GM18861 (cell line): ENCODE measurements at regions not wholly inside any gene's neighbourhood (a gene's known extent, or its start where the extent isn't known, plus 50 kb on each side); places are given as distances from the start of the nearest gene placed in this dataset.
"Not testable (repeated sequence)": the region's sequence is repeated elsewhere in the genome, so short reads cannot be mapped to it uniquely, and the experiment has no call there.

ENCODE experiments used
- ATAC-seq: cut with Tn5 transposase; IDR thresholded peaks from one replicate; pipeline ENCODE4 v1.9.1; 2021; ENCODE audit not compliant: unreplicated experiment

DNA sequence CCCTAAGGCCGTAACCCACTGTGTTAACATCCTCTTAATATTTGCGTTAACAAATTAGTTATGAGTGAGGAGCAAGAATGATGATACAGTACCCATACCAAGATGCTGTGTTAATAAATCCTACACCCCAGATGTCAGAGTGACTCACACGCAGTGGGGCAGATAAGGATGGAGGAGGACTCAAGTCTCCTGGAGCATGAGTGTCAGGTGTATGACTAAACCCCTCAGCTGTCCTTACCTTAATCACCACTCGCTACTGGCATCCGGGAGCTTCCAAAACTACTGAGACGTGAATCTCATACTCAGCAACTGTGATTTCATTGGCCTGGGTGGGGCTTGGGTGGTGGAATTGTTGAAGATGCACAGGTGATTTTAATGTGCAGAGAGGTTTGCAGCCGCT, 131.3 kb upstream of the MTHFD1L start:
- no peak for ATAC-seq

DNA sequence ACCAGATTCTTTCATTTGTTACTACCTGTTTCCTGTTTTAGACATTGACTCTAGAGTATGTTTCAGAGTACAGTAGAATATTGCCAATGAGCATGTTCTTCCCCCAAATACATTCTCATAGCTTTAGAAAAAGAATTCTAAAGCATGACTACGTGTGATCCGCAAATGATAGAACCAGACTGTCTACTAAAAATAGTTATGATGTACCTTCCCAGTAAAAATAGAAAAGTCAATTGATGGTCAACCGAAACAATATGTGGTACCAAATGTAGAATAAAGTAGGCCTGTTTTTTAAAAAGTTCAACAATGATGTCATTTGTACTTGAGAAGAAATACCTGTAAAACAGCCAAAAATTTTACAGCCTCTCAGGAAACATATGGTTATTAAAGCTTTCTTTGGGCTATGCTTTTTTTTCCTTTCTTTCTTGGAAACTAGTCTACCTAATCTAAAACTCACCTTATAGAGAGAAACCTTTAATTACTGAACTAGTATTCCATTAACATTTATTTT, 130.1 kb upstream of the MTHFD1L start:
- ATAC-seq = no peak

DNA sequence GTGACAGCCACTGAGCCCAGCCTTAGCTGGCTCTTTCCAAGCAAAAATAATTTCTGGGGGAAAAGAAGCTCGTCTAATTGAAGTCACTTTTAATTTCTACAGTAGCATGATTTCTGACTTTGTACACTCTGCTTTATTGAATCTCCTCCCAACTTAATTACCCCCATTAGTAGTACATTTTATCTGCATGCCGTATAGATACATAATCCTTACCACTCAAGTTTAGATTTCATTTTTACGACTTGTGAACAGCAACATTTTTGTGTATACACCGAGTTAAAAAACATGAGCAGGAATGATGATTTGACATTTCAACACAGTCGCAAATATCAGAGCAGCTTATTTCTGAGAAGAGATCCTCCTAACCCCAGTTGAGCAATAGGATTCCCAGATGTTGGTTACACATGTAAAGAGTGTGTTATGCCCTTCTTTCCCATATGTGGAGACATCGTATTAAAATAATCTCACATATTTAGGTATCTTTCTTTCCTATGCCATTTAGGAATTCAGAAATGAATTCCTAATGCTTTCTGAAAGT, 127.3 kb upstream of the MTHFD1L start:
- ATAC-seq = no peak

DNA sequence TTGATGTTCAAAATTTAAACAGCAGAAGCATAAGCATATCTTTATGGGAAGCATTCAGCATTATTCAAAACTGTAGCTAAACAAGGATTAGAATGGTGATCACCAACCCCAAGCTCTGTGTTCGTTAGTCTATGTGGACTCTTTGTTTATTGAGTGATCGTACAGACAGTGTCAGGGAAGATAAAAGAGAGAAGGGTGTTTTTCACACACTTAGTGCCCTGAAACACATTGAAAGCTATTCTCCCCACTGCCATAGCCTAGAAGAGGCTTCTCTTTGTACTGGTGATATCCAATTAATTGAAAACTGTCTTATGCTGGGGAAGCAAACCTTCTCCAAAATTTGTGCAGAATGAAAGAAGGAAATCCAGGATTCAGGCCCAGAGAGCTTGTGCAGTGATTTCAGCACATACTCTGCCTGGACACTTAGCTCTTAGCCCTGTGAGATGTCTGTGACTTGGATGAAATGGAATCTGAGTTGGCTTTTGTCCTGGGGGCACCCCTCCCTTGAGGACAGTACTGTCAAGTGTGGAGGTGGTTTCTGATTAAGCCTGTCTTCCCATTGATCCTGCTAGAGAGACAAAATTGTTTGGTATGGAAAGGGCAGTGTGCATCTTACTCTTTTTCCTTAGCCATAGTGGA, 125.7 kb upstream of the MTHFD1L start:
- no peak for ATAC-seq

DNA sequence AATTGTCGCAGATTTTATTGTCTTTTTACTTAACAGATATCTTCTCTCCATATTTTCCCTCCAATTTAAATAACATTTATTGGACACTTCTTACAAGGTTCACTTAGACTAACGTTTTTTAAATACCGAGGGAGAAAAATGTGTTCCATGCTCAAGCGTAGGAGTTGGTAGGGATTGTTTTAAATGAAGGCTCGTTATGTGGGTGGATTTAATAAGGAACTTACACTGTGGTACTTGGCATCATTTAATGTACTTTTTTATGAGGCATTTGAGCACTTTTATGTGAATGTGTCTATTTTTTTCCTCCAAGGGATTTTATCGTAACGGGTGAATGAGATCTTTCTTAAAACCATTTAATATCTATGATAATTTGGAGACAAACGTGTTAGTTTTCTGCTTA, 125.0 kb upstream of the MTHFD1L start:
- ATAC-seq = no peak

DNA sequence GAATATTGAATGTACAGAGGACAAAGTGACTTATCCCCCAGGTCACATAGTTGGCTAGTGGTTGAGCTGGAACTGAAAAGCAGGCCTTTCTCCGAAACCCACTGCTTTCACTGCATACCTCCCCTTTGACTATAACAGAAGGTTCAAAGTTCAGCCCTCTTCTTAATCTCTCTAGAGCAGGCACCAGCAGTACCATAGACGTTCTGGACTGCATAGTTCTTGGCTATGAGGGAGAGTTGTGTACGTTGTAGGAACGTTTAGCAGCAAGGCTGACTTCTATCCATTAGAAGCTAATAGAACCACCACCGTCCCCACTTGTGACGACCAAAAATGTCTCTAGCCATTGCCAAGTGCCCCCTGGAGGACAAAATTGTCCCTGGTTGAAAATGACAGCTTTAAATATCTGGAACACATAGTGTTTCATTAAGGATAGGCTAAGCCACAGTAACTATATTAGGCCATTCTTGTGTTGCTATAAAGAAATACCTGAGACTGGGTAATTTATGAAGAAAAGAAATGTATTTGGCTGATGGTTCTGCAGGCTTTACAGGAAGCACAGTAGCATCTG, 123.8 kb upstream of the MTHFD1L start:
- ATAC-seq = no peak

DNA sequence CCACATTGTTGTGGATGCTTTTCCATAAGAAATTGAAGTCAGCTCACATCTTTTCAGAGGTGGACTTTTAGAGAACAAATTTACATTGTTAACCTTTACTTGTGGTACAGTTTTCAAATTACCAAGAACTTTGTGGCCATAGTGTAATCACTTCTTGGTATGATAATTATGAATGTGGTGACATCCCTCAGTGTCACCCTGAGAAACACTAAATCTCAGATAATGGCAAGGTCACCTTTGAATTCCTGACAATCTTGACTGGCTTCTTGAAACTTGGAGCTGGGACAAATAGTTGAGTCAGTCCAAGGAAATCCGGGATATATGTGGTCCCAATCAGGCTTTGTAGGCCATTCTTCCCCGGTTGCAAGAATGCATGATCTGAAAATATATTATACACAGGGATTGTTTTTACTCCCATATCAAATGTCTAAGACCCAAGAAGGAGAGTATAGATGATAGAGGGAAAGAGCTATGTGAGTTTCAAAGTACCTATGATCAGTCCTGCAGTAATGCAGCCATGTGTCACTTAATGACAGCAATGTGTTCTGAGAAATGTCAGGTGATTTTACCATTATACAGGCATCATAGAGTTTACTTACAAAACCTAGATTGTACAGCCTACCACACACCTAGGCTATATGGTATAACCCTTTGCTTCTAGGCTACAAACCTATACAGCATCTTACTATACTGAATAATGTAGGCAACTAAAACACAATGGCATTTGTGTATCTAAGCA, 120.8 kb upstream of the MTHFD1L start:
- ATAC-seq = no peak

DNA sequence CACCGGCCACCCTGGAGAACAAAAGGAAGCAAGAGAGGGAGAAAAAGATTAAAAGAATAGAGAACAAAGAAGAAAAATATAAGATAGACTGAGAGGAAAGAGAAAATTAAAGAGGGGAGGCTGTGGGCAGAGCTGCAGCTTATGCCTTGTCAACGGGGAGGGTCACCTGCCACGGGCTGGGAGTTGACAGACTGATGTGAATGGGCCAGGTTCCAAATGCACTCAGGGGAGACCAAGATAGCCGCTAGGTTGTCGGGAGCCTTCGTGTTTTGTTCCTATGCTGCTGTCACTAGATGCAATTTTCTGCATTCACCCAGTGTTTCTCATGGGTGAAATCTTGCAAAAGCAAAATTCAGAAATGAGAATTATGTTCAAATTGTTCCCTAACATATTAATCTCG, 119.6 kb upstream of the MTHFD1L start:
- ATAC-seq = no peak

DNA sequence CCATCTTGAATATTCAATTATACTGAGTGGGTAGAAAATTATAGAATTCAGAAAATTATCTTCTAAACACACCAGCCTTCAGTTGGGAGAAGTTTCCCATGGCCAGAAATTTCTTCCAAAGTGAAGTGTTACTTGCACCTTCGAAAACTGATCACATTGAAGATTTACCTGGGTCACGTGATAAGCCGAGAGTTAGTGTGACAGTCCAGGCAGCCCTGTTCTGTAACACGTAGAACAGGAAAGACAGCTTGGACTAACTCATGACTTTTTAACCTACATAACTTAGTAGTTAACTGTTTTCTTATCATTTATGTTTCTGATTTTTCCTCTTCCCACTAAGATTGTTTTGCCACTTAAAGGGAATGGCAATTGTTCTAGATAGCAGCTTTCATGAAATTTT, 118.3 kb upstream of the MTHFD1L start:
- no peak for ATAC-seq

DNA sequence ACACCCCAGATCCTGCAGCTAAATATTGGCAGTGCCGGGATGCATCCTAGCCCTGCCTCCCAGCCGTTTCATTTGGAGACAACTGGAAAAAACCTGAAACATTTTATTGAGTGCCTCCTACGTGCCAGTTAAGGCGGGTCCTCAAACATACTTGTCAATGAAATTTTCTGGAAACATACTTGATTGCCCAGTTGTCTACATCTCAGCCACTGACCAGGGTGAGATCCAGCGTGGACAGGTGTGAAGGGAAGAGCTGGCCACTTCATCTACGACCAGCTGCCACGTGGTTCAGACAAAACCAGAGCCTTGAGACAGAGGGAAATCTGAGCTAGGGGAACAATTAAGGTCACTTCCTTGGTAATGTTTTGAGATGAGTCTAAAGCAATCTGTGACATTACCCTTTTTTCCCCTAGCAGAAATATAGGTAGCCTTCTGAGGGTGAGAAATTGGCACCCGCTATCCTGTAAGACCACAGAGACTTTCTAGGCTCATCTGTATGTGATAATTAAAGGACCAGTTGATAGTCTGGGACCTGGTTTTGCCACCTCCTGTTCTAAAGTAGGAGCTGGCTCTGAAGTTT, 116.3 kb upstream of the MTHFD1L start:
- no peak for ATAC-seq

DNA sequence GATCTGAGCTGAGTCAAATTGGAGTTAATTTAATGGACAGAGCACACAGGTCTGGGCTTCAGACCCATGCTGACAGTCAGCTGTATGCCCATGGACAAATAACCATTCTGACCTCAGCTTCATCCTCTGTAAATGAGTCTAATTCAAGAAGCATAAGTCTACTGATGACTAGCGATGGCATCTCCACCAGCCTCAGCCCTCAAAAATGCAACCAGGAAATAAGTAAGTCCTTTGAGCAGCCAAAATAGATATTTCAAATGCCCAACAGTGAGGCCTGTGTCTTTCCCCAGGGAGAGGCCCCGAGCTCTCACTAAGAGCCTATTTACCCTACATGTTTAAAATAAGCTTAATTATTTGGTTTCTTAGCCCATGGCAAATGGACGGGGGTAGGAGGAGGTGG, 114.2 kb upstream of the MTHFD1L start:
- ATAC-seq = no peak

DNA sequence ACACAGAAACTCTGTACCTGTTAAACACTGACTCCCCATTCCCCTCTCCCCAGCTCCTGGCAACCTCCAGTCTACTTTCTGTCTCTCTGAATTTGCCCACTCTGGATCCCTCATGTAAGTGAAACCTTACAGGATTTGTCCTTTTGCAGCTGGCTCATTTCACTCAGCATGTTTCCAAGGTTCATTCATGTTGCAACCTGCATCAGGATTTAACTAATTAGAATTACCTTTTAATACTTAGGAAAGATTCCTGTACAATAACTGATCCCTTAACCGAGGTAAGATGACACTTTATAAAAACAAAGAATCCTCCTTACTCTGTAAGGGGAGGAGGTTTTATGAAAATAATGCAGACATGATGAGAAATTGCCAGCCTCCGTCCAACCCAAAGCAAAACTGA, 113.1 kb upstream of the MTHFD1L start:
- no peak for ATAC-seq

DNA sequence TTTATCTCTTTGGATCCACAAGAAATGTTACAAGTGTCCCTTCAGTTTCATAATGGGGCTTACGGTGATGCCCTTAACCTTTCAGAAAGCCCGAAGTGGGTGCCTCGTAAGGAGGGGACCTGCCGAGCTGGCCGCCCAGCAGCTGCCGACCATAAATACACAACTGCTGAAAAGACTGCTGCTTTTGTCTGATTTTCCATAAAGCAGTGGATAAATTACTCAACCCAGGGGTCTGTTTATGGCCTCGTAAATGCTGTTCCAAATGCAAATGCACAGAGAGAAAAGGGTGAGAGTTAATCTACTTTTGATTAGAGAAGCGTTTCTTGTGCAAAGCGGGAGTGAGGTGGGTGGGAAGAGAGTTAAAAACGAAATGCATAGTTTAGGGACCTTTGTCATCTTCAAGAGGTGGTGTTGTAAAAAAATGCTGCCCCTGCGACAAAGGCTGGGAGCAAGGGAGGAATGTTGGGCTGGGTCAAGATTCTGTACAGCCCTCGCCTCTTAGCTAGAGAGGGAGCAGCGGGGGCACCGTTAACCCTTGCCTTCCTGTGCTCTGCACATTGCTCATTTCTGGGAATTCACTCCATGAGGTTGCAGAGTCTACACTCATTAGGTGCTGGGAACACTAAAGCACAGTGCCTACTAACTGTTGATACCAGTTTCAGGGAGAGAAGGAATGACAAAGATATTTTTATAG, 112.0 kb upstream of the MTHFD1L start:
- ATAC-seq = no peak

DNA sequence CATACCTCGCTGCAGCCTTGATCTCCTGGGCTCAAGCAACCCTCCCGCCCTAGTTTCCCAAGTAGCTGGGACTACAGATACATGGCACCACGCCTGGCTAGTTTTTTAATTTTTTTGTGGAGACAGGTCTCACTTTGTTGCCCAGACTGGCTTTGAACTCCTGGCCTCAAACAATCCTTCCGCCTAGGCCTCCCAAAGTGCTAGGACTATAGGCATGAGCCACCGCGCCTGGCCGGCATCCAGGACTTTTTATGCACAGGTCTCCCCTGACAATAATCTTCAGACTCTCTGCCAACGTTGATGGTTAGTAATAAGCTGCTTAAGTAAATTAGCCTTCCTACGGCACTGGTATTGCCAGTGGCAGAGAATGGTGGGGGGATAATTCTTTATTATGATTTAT, 110.5 kb upstream of the MTHFD1L start:
- ATAC-seq = no peak

DNA sequence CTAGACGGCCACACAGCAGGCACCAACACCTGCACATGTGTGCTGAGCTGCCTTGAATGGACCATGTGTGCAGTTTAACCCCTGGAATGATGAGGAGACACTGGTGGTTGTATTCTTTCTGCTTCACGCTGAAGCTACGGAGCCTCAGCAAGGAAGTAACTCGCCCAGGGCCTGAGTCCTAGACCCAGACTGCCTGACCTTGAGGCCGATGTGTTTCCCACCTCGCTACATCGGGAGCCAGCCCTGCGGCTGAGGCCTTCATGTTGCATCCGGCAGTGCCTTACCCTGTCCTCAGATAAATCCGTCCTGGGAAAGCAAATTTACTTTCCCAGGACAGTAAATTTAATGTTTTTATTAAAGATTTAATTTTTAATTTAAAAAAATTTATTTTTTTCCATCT, 110.0 kb upstream of the MTHFD1L start:
- ATAC-seq = no peak

DNA sequence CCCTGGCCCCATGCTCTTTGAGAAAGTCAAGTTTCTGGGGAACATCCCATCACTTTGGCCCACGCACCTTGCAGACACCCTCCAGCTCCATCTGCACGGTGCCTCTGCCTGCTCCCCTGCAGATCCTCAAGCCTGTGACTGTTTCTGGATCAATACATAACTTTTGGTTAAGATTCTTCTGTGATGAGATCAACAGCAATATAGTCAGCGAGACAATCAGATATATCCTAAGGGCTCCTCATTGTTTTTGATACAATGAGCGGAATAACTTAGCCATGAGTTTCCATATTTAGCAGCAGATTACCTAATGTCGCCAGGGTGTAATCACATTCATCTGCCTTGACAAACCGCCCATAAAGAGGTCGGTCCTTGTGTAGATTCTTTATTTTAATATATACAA, 109.3 kb upstream of the MTHFD1L start:
- no peak for ATAC-seq

DNA sequence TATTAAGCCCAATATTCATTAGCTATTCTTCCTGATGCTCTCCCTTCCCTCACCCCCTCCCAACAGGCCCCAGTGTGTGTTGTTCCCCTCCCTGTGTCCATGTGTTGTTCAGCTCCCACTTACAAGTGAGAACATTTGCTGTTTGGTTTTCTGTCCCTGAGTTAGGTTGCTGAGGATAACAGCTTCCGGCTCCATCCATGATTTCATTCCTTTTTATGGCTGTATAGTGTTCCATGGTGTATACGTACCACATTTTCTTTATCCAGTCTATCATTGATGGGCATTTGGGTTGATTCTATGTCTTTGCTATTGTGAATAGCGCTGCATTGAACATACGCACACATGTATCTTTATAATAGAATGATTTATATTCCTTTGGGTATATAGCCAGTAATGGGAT, 107.7 kb upstream of the MTHFD1L start:
- ATAC-seq = not testable (repeated sequence)

DNA sequence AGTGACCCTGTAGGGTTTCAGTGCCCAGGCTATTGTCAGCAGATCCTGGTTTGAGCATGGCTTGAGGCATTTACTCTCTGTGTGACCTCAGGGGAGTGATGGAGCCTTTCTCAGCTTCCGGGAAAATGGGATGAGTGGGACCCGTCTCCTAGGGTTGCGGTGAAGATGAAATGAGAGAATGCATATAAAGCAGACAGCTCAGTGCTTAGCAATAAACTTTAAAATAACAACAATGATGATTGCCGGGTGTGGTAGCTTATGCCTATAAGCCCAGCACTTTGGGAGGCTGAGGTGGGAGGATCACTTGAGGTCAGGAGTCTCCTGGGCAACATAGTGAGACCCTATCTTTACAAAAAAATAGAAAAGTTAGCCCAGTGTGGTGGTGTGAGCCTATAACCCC, 106.0 kb upstream of the MTHFD1L start:
- no peak for ATAC-seq

DNA sequence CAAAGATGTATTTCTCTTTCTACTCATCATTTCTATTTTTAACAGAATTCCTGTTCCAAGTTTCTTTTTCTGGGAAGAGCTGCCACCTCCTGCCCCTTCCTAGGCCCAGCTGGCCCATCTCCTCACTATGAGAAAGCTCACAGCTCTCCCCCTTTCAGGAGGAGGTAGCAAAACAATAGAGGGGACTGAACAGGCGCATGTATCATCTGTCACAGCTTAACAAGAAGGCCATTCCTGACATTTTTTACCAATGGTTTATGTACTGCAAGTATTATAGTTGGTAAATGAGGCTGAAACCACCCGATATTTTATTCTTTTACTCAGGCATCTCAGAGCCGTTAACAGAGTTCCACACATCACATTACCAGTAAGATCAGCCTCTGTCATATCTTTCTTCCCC, 103.7 kb upstream of the MTHFD1L start:
- no peak for ATAC-seq

DNA sequence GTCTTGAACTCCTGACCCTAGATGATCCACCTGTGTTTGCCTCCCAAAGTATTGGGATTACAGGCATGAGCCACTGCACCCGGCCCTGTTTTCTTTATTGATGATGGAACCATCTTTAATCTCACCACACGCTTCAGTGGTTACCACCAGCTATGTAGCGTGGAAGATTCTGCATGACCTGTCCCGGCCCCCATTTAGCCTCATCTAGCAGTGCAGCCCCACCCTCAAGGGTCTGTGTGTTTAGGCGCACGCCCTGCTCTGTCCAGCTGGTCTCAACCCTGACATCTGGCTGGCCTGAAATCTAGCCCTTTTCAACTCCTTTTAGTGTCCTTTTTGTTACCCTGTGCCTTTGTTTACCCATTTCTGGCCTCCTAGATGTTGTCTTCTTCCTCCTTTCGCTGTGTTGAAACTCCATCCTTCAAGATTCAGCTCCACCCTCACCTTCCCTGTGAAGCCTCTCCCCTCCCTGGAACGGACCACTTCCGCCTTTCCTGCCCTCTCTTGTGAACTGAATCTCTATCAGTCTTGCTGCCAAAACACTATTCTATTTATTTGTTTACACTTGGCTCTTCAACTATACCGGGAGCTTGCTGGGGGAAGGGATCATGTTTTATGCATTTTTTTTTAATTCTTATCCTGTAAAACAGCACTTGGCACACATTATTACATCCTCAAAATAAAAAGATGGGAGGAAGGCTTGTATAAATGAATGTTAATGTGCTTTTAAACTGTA, 101.0 kb upstream of the MTHFD1L start:
- ATAC-seq = no peak
